Vagina (tissue), 2 donors: ENCODE measurements at regions not wholly inside any gene's neighbourhood (a gene's known extent, or its start where the extent isn't known, plus 50 kb on each side); places are given as distances from the start of the nearest gene placed in this dataset.

ENCODE experiments used
- DNase-seq, 2 donors: peaks; one replicate each; pipeline ENCODE4 v3.0.0-alpha.2; 2017; ENCODE audit errors: extremely low spot score in 2 of 2
- H3K27ac ChIP-seq: fragments of 200-600 bp; sonication (generic); one replicate; pipeline ENCODE4 v1.5.1; 2019
- H3K27me3 ChIP-seq: fragments of 200-600 bp; sonication (generic); one replicate; pipeline ENCODE4 v1.5.1; 2019
- H3K36me3 ChIP-seq, 2 donors: fragments of 200-600 bp; sonication (generic); one replicate each; pipeline ENCODE4 v1.5.1; 2017 to 2019
- H3K4me1 ChIP-seq: fragments of 200-600 bp; sonication (generic); one replicate; pipeline ENCODE4 v1.5.1; 2019
- H3K4me3 ChIP-seq, 2 donors: fragments of 200-600 bp; sonication (generic); 1 replicate in 1 of 2; 2 replicates in 1 of 2; pipeline ENCODE4 v1.5.1; 2016 to 2019
- H3K9me3 ChIP-seq: fragments of 200-600 bp; sonication (generic); one replicate; pipeline ENCODE4 v1.5.1; 2019
- POLR2A ChIP-seq, 2 donors: fragments of 450-650 bp; IDR thresholded peaks; one replicate each; pipeline ENCODE4 v1.6.1; 2017; ENCODE audit warnings: antibody characterized with exemption in 2 of 2, mild to moderate bottlenecking in 2 of 2, moderate library complexity in 2 of 2
- POLR2AphosphoS5 ChIP-seq, 2 donors: sonication (generic); formaldehyde crosslinking; IDR thresholded peaks; one replicate each; pipeline ENCODE4 v1.9.0; 2017; ENCODE audit warnings: antibody characterized with exemption in 2 of 2, mild to moderate bottlenecking in 2 of 2, low read depth in 1 of 2; ENCODE audit not compliant: insufficient read depth in 1 of 2
- intact Hi-C: fragments of 100-400 bp; cut with DNase I; formaldehyde crosslinking; loops from one replicate; pipeline ENCODE4 v1.15.1; 2023
- TF ChIP-seq, protein P1 (sequence below), 3 experiments: fragments of 450-650 bp in 2 of 3; fragments of 200-600 bp in 1 of 3; sonication (generic) in 1 of 3; IDR thresholded peaks; one replicate each; pipeline ENCODE4 v1.5.1; 2017 to 2019; ENCODE audit warnings: antibody characterized with exemption in 3 of 3, mild to moderate bottlenecking in 2 of 3, moderate library complexity in 2 of 3

GRCh38 chr1:186615332-186615731 lies 64.9 kb downstream of the PTGS2 start:
- no peak overlapping the region for H3K27ac ChIP-seq
- peaks cover 6% of the 10 kb centered on the region for H3K4me1 ChIP-seq
- no peaks in the 10 kb centered on the region for H3K9me3 ChIP-seq
- H3K4me3 ChIP-seq = no peak overlapping the region
- no peak for DNase-seq
- intact Hi-C loops = loop anchor here (10.0 kb wide), 1 partner anchor 369 kb away; no protein-coding TSS in a partner anchor
- no peaks in the 10 kb centered on the region for H3K36me3 ChIP-seq
- TF ChIP-seq, protein P1, sequence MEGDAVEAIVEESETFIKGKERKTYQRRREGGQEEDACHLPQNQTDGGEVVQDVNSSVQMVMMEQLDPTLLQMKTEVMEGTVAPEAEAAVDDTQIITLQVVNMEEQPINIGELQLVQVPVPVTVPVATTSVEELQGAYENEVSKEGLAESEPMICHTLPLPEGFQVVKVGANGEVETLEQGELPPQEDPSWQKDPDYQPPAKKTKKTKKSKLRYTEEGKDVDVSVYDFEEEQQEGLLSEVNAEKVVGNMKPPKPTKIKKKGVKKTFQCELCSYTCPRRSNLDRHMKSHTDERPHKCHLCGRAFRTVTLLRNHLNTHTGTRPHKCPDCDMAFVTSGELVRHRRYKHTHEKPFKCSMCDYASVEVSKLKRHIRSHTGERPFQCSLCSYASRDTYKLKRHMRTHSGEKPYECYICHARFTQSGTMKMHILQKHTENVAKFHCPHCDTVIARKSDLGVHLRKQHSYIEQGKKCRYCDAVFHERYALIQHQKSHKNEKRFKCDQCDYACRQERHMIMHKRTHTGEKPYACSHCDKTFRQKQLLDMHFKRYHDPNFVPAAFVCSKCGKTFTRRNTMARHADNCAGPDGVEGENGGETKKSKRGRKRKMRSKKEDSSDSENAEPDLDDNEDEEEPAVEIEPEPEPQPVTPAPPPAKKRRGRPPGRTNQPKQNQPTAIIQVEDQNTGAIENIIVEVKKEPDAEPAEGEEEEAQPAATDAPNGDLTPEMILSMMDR (IDR thresholded peaks at IDR 0.05) = no peak
- H3K27me3 ChIP-seq = no peaks in the 10 kb centered on the region

DNA sequence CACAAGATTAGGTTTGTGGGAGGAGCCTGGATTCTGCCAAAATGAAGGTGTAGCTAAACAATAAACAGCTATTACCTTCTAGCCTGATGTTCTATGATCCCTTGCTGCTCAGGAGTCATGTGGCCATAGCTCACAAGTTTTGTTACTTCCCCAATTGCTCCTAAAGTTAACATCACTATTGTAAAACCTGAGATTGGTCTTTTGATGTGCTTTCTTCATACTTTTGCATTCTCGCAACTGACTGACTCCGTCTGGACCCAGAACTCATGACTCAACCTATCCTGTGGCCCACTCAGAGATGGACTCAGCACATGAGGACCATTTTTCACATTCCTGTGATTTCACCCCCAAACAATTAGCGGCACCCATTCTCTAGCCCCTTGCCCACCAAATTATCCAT lies 69.1 kb downstream of the PTGS2 start:
- H3K9me3 ChIP-seq = no peaks in the 10 kb centered on the region
- no peak overlapping the region for H3K27ac ChIP-seq
- no peaks in the 10 kb centered on the region for H3K27me3 ChIP-seq
- TF ChIP-seq POLR2A (IDR thresholded peaks at IDR 0.05) = no peak
- no peak for TF ChIP-seq POLR2AphosphoS5 (IDR thresholded peaks at IDR 0.05; ENCODE audit: insufficient read depth in 1 of 2, low read depth in 1 of 2)
- TF ChIP-seq, protein P1 (IDR thresholded peaks at IDR 0.05) = no peak
- intact Hi-C loops = loop anchor here (10.0 kb wide), 1 partner anchor 374 kb away; no protein-coding TSS in a partner anchor
- peaks cover 6% of the 10 kb centered on the region for H3K4me1 ChIP-seq
- no peak overlapping the region for H3K4me3 ChIP-seq
- H3K36me3 ChIP-seq = no peaks in the 10 kb centered on the region
- DNase-seq = no peak

DNA sequence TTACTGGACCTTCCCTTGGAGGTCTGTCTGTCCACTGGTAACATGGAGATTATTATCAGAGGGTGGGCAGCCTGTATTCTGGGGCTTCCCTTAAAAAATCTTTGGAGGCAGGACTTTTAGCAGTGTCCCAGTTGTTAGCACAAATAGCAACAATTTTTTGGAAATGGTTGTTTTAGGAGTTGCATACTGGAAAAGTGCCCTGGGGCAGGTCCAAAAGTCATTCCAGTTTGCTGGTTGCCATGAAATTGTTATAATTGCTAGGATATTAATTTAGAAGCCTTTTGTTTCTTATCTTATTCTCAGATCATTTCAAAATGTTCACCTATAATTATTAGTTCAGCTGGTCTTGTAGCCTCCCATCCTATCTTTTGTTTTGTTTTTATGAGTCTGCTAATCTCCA lies 71.0 kb downstream of the PTGS2 start:
- DNase-seq = no peak
- no peaks in the 10 kb centered on the region for H3K27me3 ChIP-seq
- H3K9me3 ChIP-seq = no peaks in the 10 kb centered on the region
- intact Hi-C loops = no loop called here
- H3K4me1 ChIP-seq = peaks cover 6% of the 10 kb centered on the region
- no peak overlapping the region for H3K27ac ChIP-seq
- TF ChIP-seq POLR2A (IDR thresholded peaks at IDR 0.05) (no peak), POLR2AphosphoS5 (IDR thresholded peaks at IDR 0.05; ENCODE audit: insufficient read depth in 1 of 2, low read depth in 1 of 2) (no peak)
- TF ChIP-seq, protein P1 (IDR thresholded peaks at IDR 0.05) = no peak
- no peak overlapping the region for H3K4me3 ChIP-seq
- H3K36me3 ChIP-seq = no peaks in the 10 kb centered on the region

- intact Hi-C loops = no loop called here
- TF ChIP-seq POLR2AphosphoS5 (IDR thresholded peaks at IDR 0.05; ENCODE audit: insufficient read depth in 1 of 2, low read depth in 1 of 2) (no peak), POLR2A (IDR thresholded peaks at IDR 0.05) (no peak)
- TF ChIP-seq, protein P1 (IDR thresholded peaks at IDR 0.05) = peak in 2 of 3 experiments; percentile 34 to 41
- no peak overlapping the region for H3K4me3 ChIP-seq
- H3K4me1 ChIP-seq = peaks cover 6% of the 10 kb centered on the region
- no peaks in the 10 kb centered on the region for H3K36me3 ChIP-seq
- no peaks in the 10 kb centered on the region for H3K27me3 ChIP-seq
- H3K27ac ChIP-seq = no peak overlapping the region
- no peak for DNase-seq
- H3K9me3 ChIP-seq = no peaks in the 10 kb centered on the region
These were observed 74.4 kb downstream of the PTGS2 start for GRCh38 chr1:186605762-186606350.

- no peak for TF ChIP-seq POLR2AphosphoS5 (IDR thresholded peaks at IDR 0.05; ENCODE audit: insufficient read depth in 1 of 2, low read depth in 1 of 2)
- intact Hi-C loops = no loop called here
- no peaks in the 10 kb centered on the region for H3K27me3 ChIP-seq
- H3K4me3 ChIP-seq = no peak overlapping the region
- no peak overlapping the region for H3K27ac ChIP-seq
- H3K4me1 ChIP-seq = no peaks in the 10 kb centered on the region
- no peaks in the 10 kb centered on the region for H3K9me3 ChIP-seq
- DNase-seq = no peak
- H3K36me3 ChIP-seq = no peaks in the 10 kb centered on the region
These were observed 84.3 kb downstream of the PTGS2 start for GRCh38 chr1:186595969-186596368.
